HG02884 (cell line): ENCODE measurements at regions not wholly inside any gene's neighbourhood (a gene's known extent, or its start where the extent isn't known, plus 50 kb on each side); places are given as distances from the start of the nearest gene placed in this dataset.

Experiments
- ATAC-seq: cut with Tn5 transposase; IDR thresholded peaks from one replicate; pipeline ENCODE4 v1.9.1; 2021; ENCODE audit warnings: mild to moderate bottlenecking, moderate library complexity; ENCODE audit not compliant: unreplicated experiment

DNA sequence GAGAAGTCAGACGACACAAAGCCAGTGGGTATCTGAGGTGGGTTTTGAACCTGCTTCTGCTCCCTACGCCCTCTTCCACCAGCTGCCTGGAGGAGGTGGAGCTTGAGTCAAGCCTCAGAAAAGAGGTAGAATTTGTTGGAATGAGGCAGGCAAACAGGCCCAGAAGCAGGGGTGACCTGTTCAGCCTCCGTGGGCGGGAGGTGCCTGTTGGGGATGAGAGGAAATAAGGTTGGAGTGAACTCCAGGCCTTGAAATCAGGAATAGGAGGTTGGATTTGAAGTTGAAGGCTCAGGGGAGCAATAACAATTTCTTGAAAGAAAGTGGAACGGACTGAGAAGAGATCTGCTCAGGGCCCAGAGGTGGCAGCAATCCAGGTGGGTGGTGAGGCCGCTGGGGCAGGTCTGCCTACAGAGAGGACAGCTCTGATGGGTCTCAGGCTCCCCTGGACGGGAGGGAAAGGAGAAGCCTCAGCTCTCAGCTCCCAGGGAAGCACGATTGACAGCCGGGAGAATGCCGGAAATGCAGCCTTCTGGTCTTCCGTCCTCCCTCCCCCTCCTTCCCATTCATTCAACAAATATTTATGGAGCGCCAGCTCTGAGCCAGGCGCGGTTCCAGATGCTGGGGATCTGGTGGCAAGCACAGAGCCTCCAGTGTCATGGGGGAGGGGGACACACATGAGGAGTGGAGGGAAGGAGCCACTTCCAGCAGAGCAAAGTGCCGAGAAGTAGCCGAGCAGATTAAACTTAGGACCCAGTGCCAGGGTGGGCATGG lies 61.9 kb upstream of the CIBAR2 start:
- ATAC-seq = no peak

DNA sequence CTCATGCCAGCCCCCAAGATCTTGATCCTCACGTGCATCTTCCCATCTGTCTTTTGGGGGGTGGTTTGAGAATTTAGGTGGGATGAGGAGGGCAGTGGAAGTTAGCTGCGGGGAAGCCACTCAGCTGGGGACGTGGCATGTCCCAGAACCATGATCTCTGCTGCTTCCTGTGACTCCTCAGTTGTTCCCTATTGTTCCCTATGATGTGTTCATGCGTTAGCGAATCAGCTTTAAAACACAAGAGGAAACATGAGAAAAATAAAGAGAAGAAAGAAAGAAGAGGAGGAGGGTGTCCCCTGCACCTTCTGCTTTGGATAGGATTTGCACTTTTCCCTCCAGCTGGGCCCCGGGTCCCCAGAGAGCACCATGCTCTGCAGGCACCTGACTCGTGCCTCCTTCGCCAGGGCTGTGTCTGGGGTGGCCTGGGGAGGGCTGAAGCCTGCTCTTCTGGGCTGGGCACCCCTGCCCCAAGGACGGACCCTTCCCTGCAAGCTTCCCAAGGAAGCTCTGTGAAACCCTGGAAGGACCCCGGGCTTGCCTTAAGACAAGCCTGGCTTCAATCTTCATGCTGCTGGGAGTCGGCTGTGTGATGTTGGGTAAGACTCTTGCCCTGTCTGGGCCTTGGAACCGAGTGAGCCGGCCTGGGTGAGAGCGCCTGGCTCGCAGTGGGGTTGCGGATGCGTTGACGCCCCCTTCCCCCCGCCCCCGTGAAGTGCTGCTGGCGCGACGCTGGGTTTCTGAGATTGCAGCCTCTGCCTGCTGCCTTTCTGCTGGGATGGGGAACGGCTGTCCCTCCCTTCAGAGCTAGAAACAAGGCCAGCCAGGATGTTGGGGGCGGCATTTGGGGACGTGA lies 62.8 kb upstream of the CIBAR2 start:
- ATAC-seq = no peak

DNA sequence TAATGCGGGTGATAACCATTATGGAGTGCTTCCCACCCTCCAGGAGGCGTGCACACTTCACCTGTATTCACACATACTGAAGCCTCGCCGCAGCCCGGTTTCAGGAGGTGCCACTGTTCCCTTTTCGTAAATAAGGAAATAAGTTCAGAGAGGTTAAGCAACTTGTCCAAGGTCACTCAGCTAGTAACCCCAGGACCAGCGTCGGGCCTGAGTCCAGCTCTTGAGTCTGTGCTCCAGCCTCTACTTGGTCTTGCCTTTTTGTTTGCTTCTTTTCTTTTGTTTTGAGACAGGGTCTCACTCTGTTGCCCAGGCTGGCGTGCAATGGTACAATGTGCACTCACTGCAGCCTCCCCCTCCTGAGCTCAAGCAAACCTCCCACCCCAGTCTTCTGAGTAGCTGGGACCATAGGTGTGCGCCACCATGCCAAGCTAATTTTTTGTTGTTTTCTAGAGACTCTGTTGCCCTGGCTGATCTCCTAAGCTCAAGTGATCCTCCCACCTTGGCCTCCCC lies 63.5 kb upstream of the CIBAR2 start:
- no peak for ATAC-seq

DNA sequence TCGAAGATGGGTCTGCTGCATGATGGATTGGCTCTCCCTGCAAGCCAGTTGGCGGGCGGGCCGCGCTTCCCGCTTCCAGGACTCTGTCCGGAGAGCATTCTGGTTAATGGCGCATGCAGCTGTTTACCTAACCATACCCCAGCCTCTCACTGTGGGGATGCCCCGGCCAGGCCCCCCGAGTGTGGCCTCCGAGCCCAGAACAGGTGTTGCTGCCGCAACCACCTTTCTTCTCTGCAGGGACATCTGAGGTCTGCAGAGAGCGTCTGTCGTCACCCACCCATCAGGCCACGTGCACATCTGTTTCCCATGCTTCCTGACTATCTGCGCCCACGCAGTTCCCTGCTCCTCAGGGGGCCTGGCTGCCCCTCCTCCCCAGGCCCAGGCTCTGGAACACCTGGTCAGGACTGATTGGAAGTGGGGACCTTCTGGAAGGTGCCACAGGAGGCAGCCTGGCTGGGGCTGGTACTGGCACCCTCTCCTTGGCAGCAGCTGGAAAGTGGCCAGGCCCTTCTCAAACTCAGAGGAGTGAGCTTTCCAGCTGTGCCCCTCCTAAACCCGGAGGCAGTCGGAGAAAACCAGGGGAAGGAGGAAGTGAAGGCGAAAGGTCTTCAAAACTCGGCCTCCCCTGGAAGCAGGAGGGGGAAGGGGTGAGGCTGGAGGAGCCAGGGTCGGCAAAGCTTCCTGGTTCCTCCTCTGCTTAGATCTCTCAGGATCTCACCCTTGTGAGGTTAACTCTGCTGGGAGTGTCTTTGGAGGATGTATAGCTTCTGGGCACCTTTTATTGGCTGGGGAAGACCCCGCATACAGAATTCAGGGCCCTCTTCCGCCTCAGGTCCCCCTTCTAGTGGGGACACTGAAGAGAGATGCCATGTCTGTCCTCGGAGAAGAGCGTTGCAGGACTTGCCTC lies 64.5 kb upstream of the CIBAR2 start:
- no peak for ATAC-seq

DNA sequence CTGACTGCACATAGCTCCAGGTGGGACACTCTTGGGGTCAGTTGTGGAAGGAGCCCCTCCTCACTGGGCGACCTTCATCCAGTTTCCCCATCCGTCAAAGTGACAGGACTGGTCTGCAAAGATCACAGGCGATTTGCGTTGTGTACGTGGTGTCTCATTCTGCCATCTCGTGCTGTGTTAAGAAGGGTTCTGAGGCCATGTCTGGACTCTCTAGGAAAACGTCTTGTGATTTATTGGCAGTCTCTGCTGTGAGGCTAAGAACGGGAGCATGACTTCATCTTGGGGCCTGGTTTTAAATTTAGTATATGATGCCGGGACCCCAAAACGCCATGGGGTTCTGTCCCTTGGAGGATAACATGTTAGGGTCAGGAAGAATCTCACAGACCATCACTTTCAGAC lies 65.2 kb upstream of the CIBAR2 start:
- ATAC-seq = no peak

DNA sequence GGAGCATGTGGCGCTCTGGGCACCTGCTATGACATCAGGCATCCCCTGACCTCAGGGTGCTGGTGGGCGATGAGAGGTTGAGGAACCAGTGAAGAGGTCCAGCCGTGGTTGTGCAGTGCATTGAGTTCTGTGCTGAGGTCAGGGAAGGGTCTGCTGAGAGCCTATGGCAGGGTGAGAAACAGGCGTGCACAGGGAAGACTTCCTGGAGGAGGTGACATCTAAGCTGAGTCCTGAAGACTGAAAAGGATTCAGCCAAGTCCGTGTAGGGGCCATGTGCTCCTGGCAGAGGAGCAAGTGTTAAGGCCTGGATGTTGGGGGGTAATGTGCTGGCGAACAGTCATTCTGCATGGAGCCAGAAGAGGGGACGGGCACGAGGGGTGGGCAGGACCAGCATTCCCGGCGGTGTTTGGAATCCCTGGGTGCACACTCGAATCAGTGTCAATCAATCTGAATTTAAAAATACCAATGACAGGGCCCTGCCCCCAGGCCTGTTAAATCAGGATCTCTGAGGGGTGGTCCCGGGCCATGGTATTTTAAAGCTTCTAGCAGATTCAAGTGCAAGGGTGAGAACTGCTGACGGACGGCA lies 65.8 kb upstream of the CIBAR2 start:
- no peak for ATAC-seq

DNA sequence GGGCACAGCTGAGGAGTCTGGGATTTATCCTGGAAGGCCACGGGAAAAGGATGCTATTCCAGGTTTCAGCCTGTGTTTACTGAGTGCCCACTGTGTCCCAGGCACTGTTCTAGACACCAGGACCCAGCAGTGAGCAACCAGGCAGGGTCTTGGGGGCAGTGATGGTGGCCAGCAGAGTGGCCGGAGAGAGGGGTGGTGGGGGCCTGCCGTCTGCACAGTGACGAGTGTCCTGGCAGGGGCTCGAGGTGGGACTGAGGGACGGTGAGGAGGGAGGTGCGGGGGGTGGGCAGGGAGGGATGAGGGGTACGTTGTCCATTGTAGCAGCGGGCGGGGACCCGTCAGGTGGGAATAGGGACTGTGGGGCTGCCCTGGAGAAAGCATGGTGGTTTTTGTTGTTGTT lies 66.3 kb upstream of the CIBAR2 start:
- ATAC-seq = no peak

DNA sequence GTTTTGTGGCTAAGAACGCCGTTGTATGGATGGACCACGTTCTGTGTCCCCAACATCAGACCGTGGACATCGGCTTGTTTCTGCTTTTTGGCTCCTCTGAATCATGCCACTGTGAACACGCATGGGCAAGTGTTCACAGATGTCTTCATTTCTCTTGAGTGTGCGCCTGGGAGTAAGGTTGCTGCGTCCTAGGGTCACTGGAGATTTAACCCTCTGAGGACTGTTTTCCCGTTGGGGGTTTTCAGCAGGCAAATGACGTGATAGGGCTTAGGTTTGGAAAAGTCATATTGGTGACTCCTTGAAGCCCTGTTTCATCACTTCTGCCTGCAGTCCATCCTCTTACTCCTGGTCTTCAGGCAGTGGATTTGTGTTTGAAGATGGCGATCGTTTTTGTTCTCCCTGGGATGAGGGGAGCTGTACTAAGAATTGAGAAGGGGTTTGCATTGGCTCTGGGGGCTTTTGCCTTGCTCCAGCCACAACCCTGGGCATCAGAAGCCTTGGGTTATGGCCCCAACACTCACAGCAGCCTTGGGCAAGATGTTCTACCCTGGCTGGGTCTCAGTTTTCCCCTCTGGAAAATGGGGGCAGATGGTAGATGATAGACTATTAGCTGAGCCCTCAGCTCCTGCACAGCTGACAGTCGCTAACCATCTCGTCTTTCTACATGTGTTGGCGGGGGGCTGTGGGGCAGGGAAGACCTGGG lies 67.2 kb upstream of the CIBAR2 start:
- ATAC-seq = no peak

DNA sequence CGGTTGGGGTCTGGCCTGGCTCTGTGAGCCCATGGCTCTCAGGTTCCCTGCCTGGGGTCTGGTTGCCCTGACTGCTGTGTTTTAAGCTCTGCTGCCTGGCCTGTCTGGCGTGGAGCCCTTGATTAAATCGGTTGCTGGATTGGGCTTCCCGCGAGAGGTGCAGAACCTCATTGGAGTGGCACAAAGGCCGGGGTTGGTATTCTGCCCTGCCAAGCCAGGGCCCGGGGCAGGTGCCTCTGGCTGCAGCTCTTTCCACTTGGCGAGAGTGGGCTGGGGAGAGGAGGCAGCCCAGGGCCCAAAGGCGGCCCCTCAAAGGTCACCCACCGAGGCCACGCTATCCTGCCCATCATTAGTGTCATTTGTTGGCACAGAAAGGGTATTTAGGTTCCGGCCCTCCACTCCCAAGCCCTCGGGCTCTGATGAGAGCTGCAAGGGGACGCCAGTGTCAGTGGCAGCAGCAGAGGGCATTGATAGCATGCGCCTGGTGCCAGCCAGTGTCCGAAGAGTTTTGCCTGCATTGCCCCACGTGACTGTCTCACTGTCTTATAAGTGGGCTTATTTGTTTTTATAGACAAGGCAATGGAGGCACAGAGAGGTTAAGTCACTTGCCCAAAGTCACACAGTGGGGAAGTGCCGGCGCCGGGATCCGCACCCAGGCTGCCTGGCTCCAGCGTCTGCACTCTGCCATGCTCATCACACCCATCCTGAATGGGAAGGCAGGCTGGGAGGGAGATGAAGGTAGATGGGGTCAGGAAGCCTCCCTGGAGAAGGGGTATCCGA lies 68.0 kb upstream of the CIBAR2 start:
- no peak for ATAC-seq

DNA sequence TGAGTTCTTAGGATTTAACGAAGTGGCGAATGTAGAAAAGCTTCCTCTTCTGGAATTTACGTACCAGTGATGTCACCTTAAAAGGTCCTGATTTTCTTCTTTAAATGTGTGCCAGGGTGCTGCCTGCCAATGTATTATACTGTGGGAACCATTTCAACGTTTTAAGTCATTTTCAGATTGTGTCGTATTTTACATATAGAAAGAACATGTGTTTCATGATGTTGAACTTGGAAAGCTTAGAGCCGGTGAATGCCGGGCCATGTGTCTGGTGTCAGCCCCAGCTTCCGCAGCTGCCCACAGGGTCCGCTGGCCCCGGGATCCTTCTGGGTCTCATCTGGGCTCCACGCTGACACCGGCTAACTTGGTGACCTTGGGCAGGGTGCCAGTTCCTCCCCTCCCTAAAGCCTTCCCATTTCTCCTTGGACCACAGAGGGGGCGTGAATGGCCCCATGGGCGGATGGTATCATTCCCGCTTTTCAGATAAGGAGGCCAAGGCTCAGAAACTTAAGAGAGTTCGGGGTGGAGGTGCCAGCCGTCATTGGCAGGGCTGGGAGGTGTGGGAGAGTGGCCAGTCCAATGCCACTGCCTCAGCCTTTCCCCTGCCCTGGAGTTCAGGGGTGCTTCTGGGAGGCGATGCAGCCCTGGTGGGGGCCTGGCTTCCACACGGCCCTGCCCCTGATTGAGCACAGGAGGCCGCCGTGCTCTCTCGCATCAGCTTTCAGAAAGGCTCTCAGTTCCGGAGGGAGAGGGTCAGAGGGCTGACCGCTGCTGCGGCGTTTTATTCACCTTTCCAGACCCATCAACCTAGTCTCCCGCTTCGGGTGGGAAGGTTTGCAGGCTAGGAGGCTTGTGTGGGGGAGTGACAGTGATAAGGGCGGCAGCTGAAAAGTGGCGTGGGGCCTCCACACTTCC lies 68.8 kb upstream of the CIBAR2 start:
- no peak for ATAC-seq

DNA sequence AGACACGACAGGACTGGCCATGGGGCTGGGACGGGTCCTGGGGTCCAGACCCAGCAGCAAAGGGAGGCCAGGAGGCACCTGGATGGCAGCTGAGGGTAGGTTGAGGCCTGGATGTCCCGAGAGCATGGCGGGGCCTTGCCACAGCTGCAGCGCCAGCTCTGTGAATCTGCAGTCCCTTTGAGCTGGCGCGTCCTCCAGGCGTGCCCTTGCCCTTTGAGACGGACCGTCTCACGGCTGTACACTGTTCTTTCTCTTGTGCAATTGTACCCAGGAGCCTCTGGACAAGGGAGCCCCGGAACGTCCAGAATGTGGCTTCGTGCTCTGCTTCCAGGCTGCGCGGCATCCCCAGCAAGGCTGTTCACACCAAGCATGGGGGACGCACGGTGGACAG lies 69.5 kb upstream of the CIBAR2 start:
- no peak for ATAC-seq

DNA sequence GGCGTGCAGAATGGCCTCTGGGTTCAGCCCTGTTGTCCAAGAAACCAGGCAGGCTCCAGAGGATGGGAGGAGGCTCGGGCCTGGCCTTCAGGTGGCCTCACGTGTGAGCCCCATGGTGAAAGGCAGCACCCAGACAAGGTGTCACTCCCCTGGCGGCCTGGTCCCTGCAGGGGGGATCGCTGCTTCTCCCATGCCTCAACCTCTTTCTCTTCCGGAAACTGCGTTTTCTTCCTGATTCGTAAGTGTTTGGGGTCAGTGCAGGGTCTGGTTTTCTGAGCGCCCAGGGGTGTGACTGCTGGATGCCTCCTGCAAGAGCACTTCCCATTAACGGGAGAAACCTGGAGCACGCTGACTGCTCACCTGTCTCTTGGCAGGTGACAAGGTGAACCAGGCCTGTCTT lies 70.0 kb upstream of the CIBAR2 start:
- ATAC-seq = no peak

DNA sequence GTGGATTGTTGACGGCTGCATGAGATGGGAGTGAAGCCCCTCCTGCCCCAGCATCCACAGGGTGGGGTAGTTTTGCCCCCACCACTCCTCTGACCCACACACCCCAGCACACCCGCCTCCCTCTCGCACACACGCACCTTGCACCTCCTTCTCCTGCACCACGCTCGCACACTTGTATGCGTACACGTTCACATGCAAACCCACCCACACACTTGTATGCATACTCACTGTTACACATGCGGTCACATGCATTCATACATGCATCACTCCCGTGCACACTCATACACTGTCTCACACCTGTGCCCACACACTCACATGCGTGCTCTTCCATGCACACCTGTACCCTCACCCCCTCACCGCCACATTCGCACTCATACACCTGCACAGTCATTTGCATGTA lies 70.5 kb upstream of the CIBAR2 start:
- ATAC-seq = no peak

DNA sequence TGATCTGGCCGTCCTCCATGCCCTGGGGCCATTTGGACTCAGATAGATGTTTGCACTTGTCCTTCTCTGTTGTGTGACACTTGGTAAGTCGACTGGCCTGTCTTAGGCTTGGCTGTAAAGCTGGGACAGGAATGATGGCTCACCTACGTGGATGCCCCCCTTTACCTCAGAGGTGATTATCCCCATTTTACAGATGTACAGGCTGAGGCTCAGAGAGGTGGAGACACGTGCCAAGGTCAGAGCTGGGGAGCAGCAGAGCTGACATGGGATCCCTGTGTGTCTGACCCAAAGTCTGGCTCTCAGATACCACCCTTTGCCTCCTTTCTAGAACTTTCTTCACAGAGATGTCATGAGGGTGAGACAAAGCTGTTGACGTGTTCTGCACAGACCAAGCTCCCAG lies 71.3 kb upstream of the CIBAR2 start:
- no peak for ATAC-seq

DNA sequence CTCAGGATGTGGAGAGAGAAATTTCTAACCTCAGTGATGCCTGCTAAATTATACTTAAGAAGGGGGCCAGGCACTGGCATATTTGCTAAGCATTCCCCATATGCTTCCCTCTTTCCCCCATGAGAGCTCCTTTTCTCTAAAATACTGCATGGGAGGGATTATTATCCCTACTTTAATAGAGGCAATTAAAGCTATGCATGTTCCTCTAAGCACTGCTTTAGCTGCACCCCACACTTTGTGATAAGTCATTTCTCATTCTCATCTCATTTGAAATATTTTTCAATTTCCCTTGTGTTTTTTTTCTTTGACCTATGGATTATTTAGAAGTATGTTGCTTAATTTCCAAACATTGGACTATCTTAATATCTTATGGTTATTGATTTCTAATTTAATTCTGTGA lies 72.1 kb upstream of the CIBAR2 start:
- no peak for ATAC-seq

DNA sequence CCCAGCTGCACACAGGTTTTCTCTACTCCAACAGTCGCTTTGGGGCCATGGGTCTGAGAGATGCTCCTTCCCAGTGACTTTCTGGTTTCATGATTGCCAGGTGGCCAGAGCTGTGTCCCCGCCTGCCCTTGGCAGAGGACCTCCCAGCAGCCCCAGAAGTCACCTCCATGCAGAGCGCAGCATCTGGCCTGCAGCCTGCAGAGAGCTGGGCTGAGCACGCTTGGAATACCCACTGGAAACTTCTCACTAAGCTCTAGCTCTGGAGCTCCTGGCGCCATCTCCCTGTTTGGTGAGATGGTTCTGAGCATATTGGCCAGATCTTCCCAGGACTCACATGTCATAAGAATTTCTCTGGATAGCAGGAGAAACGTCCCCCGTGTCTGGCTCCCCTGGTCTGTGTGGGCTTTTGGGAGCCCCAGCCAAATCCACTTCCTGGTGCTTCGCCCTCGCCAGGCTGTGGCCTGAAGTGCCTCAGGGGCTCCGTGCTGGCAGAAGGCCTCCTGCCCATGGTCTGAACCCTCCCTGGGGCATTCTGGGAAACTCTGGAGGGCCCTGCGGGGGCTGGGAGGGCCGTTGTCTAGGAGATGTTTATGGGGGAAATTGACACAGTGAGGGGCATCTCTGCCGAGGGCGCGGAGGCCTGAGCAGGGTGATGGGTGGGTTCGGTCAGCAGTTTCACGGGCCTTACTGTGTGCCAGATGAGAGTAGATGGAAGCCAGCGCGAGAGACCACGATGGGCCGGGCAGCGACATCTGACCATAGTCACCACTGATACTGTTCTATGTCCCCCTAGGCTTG lies 73.2 kb upstream of the CIBAR2 start:
- no peak for ATAC-seq

DNA sequence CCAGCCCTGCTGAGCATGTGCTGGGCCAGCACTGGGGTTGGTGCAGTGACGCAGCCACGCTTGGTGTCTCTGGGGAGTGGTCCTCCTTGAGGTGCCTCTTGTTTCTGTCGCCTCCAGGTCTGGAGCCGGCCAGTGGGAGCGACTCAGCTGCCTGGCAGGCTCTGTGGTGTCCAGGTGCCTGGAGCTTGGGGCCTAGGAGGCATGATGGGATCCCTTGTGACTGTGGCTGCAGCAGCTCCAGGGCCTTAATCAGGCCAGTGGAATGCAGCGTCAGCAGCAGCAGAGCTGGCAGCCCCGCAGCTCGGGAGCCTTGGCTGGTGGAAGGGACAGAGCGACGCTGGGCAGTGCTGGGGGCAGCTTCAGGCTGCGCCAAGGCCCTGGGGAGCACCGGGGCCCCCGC lies 74.7 kb upstream of the CIBAR2 start:
- no peak for ATAC-seq

DNA sequence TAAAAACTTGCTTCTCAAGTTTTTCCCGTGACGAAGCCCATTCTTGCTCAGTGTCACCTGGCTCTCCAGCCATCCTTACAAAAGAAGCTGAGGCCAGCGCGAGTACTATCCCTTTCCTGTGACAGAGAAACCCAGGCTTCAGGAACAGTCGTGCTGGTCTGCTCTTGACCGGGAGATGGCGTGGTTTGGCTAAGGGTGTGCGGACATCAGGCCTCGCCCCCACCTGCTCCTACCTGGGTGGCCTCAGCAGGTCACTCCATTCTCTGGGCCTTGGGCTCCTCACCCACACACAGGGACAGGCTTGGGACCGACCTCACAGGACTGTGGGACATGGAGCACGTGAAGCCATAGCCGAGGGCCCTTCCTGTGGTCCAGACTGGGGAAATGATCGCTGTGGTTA lies 75.2 kb upstream of the CIBAR2 start:
- no peak for ATAC-seq
